Stimulated activated CD4-positive, alpha-beta T cell treated with anti-CD3 and anti-CD28 coated beads, Interleukin-1b, Interleukin-23, amount 100 ng/mL, for 24 hours (primary cell): ENCODE measurements at regions not wholly inside any gene's neighbourhood (a gene's known extent, or its start where the extent isn't known, plus 50 kb on each side); places are given as distances from the start of the nearest gene placed in this dataset.
"Not testable (repeated sequence)": the region's sequence is repeated elsewhere in the genome, so short reads cannot be mapped to it uniquely, and the experiment has no call there.

Source experiments
- DNase-seq, 4 experiments: peaks; one replicate each; pipeline ENCODE4 v3.0.0-alpha.2; 2020; ENCODE audit warnings: low read depth in 4 of 4, low spot score in 1 of 4

- no peak for DNase-seq
Observed at GRCh38 chr4:114417214-114417613, 181.4 kb upstream of the UGT8 start.

- DNase-seq, result no peak
Observed at GRCh38 chr4:114420069-114420468, 178.5 kb upstream of the UGT8 start.

- DNase-seq, result no peak
Observed at GRCh38 chr4:114423582-114423981, 175.0 kb upstream of the UGT8 start.

- DNase-seq, result no peak
Observed at GRCh38 chr4:114435116-114435515, 163.5 kb upstream of the UGT8 start.

- no peak for DNase-seq
Observed at GRCh38 chr4:114442856-114443255, 155.8 kb upstream of the UGT8 start.

GRCh38 chr4:114444211-114444610 lies 154.4 kb upstream of the UGT8 start:
- no peak for DNase-seq

GRCh38 chr4:114447963-114448516 lies 150.6 kb upstream of the UGT8 start:
- DNase-seq, result not testable (repeated sequence)

- no peak for DNase-seq
Observed at GRCh38 chr4:114458728-114459127, 139.9 kb upstream of the UGT8 start.

GRCh38 chr4:114464726-114465272 lies 133.8 kb upstream of the UGT8 start:
- DNase-seq, result no peak

GRCh38 chr4:114465766-114466165 lies 132.8 kb upstream of the UGT8 start:
- DNase-seq, result no peak

- no peak for DNase-seq
Observed at GRCh38 chr4:114466299-114466698, 132.3 kb upstream of the UGT8 start.

- DNase-seq, result no peak
Observed at GRCh38 chr4:114472269-114473032, 126.2 kb upstream of the UGT8 start.

GRCh38 chr4:114474188-114474800 lies 124.3 kb upstream of the UGT8 start:
- no peak for DNase-seq

- no peak for DNase-seq
Observed at GRCh38 chr4:114476310-114476709, 122.3 kb upstream of the UGT8 start.

GRCh38 chr4:114479595-114479994 lies 119.0 kb upstream of the UGT8 start:
- DNase-seq, result no peak

- no peak for DNase-seq
Observed at GRCh38 chr4:114481856-114482255, 116.8 kb upstream of the UGT8 start.

- no peak for DNase-seq
Observed at GRCh38 chr4:114487101-114487500, 111.5 kb upstream of the UGT8 start.

- DNase-seq, result no peak
Observed at GRCh38 chr4:114488301-114488982, 110.2 kb upstream of the UGT8 start.

GRCh38 chr4:114494246-114494803 lies 104.3 kb upstream of the UGT8 start:
- DNase-seq, result no peak

GRCh38 chr4:114495471-114495928 lies 103.1 kb upstream of the UGT8 start:
- no peak for DNase-seq

GRCh38 chr4:114497116-114497515 lies 101.5 kb upstream of the UGT8 start:
- no peak for DNase-seq
